Retinal pigment epithelial cell (primary cell): ENCODE measurements at regions not wholly inside any gene's neighbourhood (a gene's known extent, or its start where the extent isn't known, plus 50 kb on each side); places are given as distances from the start of the nearest gene placed in this dataset.

Source experiments
- DNase-seq: peaks from one replicate; pipeline ENCODE4 v3.0.0-alpha.2; 2010; ENCODE audit warnings: low read depth
- H3K4me3 ChIP-seq: 2 replicates; pipeline ENCODE4 v1.5.1; 2011; ENCODE audit warnings: mild to moderate bottlenecking, low read length, control low read depth, moderate library complexity
- CTCF ChIP-seq: conservative IDR thresholded peaks from 2 replicates; pipeline ENCODE4 v1.5.1; 2011; ENCODE audit warnings: low read depth, low read length, control low read depth, inconsistent platforms

- TF ChIP-seq CTCF, result no peak
- DNase-seq, result no peak
- H3K4me3 ChIP-seq, result no peak overlapping the region
Measured at GRCh38 chr22:19630614-19631013, 83.7 kb upstream of the SEPTIN5 start.

- no peak overlapping the region for H3K4me3 ChIP-seq
- peak; percentile 86 for TF ChIP-seq CTCF
- peak; percentile 14 for DNase-seq
Measured at GRCh38 chr22:19631899-19632667, 82.2 kb upstream of the SEPTIN5 start.

GRCh38 chr22:19632668-19633148, 81.6 kb upstream of the SEPTIN5 start:
- no peak for DNase-seq
- H3K4me3 ChIP-seq, result no peak overlapping the region
- no peak for TF ChIP-seq CTCF

GRCh38 chr22:19634226-19634975, 79.9 kb upstream of the SEPTIN5 start:
- no peak for TF ChIP-seq CTCF
- DNase-seq, result no peak
- H3K4me3 ChIP-seq, result no peak overlapping the region

- no peak overlapping the region for H3K4me3 ChIP-seq
- no peak for TF ChIP-seq CTCF
- DNase-seq, result no peak
Measured at GRCh38 chr22:19635644-19636043, 78.7 kb upstream of the SEPTIN5 start.

- no peak for TF ChIP-seq CTCF
- H3K4me3 ChIP-seq, result no peak overlapping the region
- no peak for DNase-seq
Measured at GRCh38 chr22:19636696-19637407, 77.5 kb upstream of the SEPTIN5 start.
